Immature natural killer cell (primary cell): ENCODE measurements at regions not wholly inside any gene's neighbourhood (a gene's known extent, or its start where the extent isn't known, plus 50 kb on each side); places are given as distances from the start of the nearest gene placed in this dataset.
A peak's percentile ranks its signal among the peaks of the same experiment; 100 is the strongest.

Experiments
- DNase-seq, 3 donors: peaks; one replicate each; pipeline ENCODE4 v3.0.0; 2022; ENCODE audit warnings: mixed read lengths in 1 of 3
- H3K27ac Mint-ChIP-seq, 6 donors: one replicate each; pipeline ENCODE4 v1.8.0; 2020; ENCODE audit warnings: mixed read lengths in 6 of 6, mild to moderate bottlenecking in 5 of 6, inconsistent platforms in 4 of 6, moderate library complexity in 3 of 6
- H3K27me3 Mint-ChIP-seq, 3 donors: one replicate each; pipeline ENCODE4 v1.8.0; 2020 to 2021; ENCODE audit warnings: low read depth in 3 of 3, mild to moderate bottlenecking in 3 of 3, mixed read lengths in 3 of 3, moderate library complexity in 3 of 3, inconsistent platforms in 1 of 3
- H3K36me3 Mint-ChIP-seq, 3 donors: one replicate each; pipeline ENCODE4 v1.8.0; 2020; ENCODE audit warnings: mixed read lengths in 3 of 3, inconsistent platforms in 2 of 3, mild to moderate bottlenecking in 2 of 3
- H3K4me1 Mint-ChIP-seq, 2 donors: one replicate each; pipeline ENCODE4 v1.8.0; 2020; ENCODE audit warnings: inconsistent platforms in 2 of 2, mild to moderate bottlenecking in 2 of 2, mixed read lengths in 2 of 2, moderate library complexity in 1 of 2
- H3K4me3 Mint-ChIP-seq, 5 donors: one replicate each; pipeline ENCODE4 v1.8.0; 2020; ENCODE audit warnings: mild to moderate bottlenecking in 5 of 5, mixed read lengths in 5 of 5, inconsistent platforms in 3 of 5, moderate library complexity in 3 of 5
- H3K9me3 Mint-ChIP-seq, 6 donors: one replicate each; pipeline ENCODE4 v1.8.0; 2020; ENCODE audit warnings: mild to moderate bottlenecking in 6 of 6, mixed read lengths in 6 of 6, inconsistent platforms in 4 of 6, moderate library complexity in 3 of 6

DNA sequence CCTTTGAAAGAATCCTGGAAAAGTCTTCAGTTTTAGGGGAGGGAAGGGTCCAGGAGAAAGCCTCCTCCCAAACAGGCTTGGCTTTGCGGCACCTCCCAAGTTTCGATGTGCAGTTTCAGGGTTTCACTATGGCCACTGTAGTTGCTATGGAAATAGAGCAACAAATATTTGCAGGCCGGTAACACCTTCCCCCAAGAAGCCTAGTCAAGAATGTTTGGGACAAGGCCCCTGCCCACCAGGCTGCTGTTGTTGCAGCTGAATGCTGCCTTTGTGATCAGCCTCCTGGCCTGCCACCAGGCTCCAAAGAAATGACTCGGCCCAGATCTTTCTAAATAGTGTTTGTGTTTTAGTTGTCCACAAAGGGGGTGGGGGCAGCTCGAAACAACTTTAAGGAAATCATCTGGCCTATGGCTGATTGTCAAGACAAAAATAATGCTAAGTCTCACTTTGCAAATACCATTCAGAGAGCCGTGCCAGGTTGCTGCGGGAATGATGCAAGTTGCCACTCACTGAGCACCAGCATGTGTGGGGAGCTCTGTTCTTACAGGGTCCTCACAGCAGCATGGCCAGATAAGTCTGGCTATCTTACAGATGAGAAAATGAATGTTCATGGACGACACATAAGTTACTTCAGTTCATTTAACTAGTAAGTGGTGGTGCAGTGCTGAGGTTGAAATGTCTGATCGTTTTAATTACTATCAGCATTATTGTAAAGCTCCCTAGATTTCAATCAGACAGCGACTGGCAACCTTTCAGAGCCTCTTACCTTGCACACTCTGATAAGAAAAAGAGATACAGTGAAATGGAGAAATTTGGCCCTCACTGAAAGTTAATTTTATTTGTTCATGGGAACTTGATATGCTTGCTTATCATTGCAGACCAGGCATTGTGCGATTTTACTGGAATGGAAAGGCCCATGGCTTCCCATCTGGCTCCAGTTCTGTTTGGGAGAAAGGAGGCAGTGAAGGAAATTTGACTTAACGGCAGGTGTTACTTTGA, 91.2 kb upstream of the JUN start:
- DNase-seq: no peak
- H3K4me1 Mint-ChIP-seq: peaks cover 0 to 10% of the 10 kb centered on the region in 2 donors
- peaks cover 5 to 18% (median 14%) of the 10 kb centered on the region in 3 donors for H3K36me3 Mint-ChIP-seq
- H3K27me3 Mint-ChIP-seq: peaks cover 2 to 5% (median 5%) of the 10 kb centered on the region in 3 donors
- no peak overlapping the region for H3K4me3 Mint-ChIP-seq
- no peak overlapping the region for H3K27ac Mint-ChIP-seq
- no peaks in the 10 kb centered on the region for H3K9me3 Mint-ChIP-seq

DNA sequence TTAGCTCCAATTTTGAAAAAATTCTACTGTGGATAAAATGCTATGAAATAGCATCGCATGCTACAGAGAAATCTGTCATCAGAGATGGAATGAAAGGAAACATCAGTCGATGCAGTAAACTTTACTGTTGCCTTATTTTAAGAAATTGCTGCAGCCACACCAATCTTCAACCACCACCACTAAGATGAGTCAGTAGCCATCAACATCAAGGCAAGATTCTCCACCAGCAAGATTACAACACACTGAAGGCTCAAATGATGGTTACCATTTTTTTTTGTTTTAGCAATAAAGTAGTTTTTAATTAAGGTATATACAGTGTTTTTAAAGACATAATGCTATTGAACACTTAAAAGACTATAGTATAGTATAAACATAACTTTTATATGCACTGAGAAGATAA, 95.6 kb upstream of the JUN start:
- H3K9me3 Mint-ChIP-seq: no peaks in the 10 kb centered on the region
- H3K36me3 Mint-ChIP-seq: peaks cover 0 to 7% (median 3%) of the 10 kb centered on the region in 3 donors
- peaks cover 2 to 4% (median 2%) of the 10 kb centered on the region in 3 donors for H3K27me3 Mint-ChIP-seq
- H3K4me3 Mint-ChIP-seq: no peak overlapping the region
- H3K27ac Mint-ChIP-seq: no peak overlapping the region
- H3K4me1 Mint-ChIP-seq: peaks cover 21 to 41% of the 10 kb centered on the region in 2 donors
- no peak for DNase-seq

DNA sequence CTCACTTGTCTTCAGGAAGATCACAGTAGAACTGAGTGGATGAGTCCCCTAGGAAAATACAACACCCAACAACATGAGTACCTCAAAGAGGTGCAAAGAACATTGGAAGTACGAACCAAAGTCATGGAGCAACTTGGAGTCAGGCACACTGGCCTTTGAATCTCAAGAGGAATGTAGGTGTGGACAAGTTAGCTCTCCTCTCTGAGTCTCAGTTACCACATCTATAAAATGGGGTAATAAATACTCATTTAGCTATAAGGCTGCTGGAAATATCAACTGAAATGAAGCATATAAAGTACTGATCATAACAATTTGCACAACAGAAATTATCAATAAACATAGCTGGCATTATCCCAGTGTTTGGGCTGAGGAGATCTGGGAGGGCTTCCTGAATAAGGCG, 96.7 kb upstream of the JUN start:
- H3K4me3 Mint-ChIP-seq: no peak overlapping the region
- peaks cover 0 to 7% (median 3%) of the 10 kb centered on the region in 3 donors for H3K36me3 Mint-ChIP-seq
- no peaks in the 10 kb centered on the region for H3K9me3 Mint-ChIP-seq
- no peak for DNase-seq
- H3K27ac Mint-ChIP-seq: peak overlapping the region in 1 of 6 donors; percentile 34
- H3K27me3 Mint-ChIP-seq: peaks cover 2 to 4% (median 2%) of the 10 kb centered on the region in 3 donors
- peaks cover 31 to 52% of the 10 kb centered on the region in 2 donors for H3K4me1 Mint-ChIP-seq

DNA sequence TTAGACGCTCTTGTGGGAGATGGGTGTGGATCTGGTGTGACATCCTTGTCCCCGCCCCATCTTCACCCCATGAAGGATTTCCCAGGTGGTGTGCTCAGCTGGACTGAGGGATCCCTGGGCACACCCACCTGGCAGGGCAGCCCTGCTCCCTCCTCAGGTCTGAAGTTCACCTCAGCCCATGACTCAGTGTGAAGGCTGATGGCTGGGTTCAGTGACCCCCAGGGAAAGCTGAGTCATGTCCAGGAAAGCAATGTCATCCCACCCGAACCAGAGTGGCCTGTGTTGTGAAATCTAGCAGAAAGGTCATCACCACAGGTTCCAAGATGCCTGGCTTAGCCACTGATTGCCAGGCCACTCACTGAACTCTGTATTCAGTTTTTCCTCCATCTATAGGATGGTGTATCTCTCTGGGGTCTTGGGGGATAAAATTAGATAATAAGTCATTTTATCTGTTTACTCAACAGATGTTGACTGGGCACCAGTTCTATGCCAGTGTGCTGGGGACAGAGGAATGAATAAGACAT, 97.7 kb upstream of the JUN start:
- Mint-ChIP-seq H3K4me3 (no peak overlapping the region), H3K9me3 (no peaks in the 10 kb centered on the region), H3K27ac (no peak overlapping the region), H3K36me3 (peaks cover 0 to 7% (median 3%) of the 10 kb centered on the region in 3 donors), H3K27me3 (peaks cover 2 to 4% (median 4%) of the 10 kb centered on the region in 3 donors), H3K4me1 (peaks cover 40 to 62% of the 10 kb centered on the region in 2 donors)
- DNase-seq: no peak

DNA sequence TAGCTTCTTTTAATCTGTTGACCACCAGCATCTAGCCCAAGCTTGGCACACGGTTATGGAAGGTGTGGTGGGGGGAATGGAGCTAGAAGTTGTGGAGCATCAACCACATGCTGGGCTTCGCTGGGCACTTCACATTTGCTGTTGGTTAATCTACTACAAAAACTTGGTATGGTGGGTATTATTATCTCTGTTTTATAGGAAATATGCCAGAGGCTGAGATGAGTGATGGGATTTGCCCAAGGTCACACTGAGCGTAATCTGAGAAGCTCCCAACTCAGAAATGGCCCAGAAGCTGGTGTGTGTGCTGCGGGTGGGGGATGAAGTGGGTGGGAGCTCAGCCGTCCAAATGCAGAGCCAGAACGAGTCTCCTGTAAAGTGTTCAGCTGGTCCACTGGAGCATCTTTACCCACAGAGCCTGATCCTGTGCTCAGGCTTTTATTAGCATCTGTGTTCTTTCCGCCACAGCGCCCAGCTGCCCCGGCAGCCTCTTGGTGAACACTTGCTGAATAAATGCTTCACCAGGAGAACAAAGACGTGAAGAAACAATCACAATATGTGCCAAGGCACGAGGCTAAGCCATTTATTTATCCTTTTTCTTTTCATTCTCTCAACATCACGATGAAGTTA, 98.6 kb upstream of the JUN start:
- Mint-ChIP-seq H3K4me3 (no peak overlapping the region), H3K27ac (peak overlapping the region in 1 of 6 donors; percentile 19), H3K27me3 (peaks cover 2 to 4% (median 4%) of the 10 kb centered on the region in 3 donors), H3K4me1 (peaks cover 49 to 71% of the 10 kb centered on the region in 2 donors), H3K9me3 (no peaks in the 10 kb centered on the region), H3K36me3 (peaks cover 0 to 13% (median 3%) of the 10 kb centered on the region in 3 donors)
- DNase-seq: no peak

DNA sequence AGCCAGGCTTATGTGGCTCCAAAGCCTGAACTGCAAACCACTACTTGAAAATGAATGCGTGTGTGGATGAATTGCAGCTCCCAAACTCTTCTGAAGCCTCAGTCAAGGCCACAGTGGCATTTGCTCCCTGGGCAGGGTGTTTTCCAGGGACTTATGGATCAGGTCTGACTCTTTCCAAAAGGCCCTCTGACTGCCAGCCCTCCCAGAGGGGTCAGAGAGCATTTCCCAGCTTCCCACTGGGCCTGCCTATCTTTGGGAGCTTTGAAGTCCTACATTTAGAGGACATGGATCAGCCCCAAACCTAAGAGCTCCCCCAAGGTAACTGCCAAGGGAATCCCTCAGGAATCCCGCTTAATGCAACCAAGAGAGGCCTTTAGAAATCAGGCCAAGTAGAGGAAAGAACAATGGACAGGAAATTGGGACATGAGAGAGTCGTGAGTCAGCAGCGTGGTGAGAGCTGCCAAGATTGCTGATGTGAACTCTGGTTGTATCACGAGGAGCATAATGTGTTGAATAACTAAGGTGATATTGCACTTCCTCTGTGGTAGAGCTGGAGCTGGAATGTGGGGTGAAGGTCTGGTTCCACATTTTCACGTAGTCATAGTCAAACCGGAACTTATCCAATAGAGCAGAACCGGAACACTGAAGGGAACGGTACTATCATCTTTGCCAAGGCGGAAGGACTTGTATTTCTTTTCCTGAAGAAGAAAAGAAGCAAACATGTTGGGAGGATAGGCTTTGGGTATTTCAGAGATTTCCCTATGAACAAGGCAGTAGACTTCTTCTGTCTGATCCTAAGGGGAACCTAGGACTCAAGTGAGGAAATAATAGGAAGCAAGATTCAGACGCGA, 99.4 kb upstream of the JUN start:
- Mint-ChIP-seq H3K27ac (peak overlapping the region in 2 of 6 donors; percentile 41 to 59), H3K36me3 (peaks cover 0 to 14% (median 0%) of the 10 kb centered on the region in 3 donors), H3K9me3 (no peaks in the 10 kb centered on the region), H3K4me3 (peak overlapping the region in 2 of 5 donors; percentile 41 to 53), H3K4me1 (peaks cover 55 to 79% of the 10 kb centered on the region in 2 donors), H3K27me3 (peaks cover 0 to 4% (median 2%) of the 10 kb centered on the region in 3 donors)
- DNase-seq: no peak

DNA sequence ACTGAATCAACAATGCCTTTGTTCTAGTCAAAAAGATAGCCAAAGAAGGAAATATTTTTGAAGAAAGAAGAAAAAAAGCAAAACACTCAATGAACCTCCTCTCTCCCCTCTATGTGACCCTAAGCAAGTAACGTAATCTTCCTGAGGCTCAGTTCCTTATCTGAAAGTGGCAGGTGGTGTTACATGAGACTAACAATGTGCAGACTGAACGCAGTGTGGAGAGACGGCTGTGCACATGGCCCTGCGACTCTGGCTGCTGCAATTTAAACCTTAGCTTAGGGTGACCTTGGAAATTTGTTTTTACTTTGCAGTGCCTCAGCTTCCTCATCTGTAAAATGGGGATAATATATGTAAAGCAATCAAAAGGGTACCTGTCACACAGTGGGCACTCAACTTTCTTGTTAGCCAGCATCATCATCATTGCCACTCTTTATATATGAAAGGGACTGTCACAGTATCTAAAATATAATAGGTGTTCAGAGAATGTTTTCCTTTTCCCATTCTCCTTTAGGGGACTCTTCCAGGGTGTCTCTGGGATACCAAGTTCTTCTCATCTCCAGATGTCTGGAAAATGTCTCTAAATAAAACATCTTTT, 100.1 kb upstream of the JUN start:
- no peaks in the 10 kb centered on the region for H3K9me3 Mint-ChIP-seq
- peaks cover 0 to 2% (median 2%) of the 10 kb centered on the region in 3 donors for H3K27me3 Mint-ChIP-seq
- H3K4me1 Mint-ChIP-seq: peaks cover 55 to 75% of the 10 kb centered on the region in 2 donors
- H3K27ac Mint-ChIP-seq: no peak overlapping the region
- H3K36me3 Mint-ChIP-seq: peaks cover 0 to 13% (median 0%) of the 10 kb centered on the region in 3 donors
- no peak for DNase-seq
- no peak overlapping the region for H3K4me3 Mint-ChIP-seq

DNA sequence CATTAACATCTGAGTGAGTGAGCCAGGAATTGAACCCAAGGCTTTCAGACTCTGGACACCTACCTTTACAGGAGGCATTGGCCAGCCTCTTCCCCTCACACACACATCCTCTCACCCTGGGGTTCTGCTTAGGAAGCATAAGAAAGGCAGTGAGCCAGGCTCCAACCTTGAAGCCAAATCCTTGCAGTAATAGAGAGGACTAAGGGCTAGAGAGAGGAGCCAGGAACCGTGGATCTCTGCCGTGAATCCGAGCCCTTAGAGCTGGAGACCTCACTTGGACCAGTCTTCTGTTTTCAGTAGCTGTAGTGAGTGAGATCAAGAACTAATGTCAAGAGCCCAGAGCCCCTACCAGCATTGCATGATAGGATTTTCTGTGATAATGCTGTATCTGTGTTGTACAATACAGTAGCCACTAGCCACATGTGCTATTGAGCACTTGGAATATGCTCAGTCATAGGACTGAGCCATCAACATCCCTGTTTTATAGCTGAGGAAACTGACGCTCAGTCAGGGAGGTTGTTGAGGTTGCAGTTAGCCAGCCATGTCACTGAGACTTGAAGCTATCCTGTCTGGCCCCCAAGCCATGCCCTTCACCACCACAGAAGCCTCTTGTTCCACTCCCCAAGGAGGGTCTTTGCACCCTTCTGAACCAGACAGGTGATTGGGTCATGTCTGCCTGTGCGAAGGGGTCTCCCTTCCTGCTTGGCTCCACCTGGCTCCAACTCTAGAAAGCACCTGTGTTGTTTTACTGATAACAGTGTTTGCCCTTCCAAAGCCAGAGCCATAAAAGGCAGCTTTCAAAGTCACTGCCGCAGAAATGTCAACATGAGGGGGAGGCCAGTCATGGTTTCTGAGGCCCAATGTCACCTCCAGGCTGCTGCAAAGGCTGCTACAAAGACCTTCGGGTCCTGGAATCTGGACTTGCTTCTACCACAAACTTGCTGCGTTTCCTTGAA, 101.1 kb upstream of the JUN start:
- Mint-ChIP-seq H3K27ac (peak overlapping the region; percentile 52 to 68 (median 64)), H3K4me1 (peaks cover 55 to 69% of the 10 kb centered on the region in 2 donors), H3K4me3 (peak overlapping the region; percentile 38 to 74 (median 73)), H3K9me3 (no peaks in the 10 kb centered on the region), H3K36me3 (peaks cover 0 to 15% (median 0%) of the 10 kb centered on the region in 3 donors), H3K27me3 (peaks cover 1 to 2% (median 2%) of the 10 kb centered on the region in 3 donors)
- peak in 1 of 3 donors; percentile 2 for DNase-seq

DNA sequence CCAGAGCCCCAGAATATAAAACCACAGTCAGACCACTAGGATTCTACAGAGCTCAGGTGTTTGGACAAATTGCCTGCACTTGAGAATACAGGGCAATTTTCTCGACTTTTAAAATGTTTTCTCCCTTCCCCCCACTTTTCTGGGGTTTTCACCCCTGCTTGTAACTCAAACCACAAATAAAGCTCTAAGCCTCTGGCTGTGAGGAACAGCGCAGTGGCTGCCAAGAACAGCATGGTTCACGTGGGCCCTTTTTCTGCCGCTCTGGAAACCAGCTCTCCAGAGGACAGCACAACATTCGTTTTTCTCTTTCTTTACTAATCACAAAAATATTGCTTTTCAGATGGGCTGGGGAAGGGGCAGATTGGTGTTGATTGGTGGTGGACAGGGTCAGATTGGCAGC, 102.2 kb upstream of the JUN start:
- Mint-ChIP-seq H3K4me1 (peaks cover 49 to 64% of the 10 kb centered on the region in 2 donors), H3K36me3 (peaks cover 0 to 16% (median under 1%) of the 10 kb centered on the region in 3 donors), H3K27ac (peak overlapping the region; percentile 52 to 83 (median 64)), H3K9me3 (no peaks in the 10 kb centered on the region), H3K4me3 (peak overlapping the region; percentile 38 to 74 (median 73)), H3K27me3 (peaks cover 0 to 2% (median 2%) of the 10 kb centered on the region in 3 donors)
- peak; percentile 42 to 57 (median 53) for DNase-seq

DNA sequence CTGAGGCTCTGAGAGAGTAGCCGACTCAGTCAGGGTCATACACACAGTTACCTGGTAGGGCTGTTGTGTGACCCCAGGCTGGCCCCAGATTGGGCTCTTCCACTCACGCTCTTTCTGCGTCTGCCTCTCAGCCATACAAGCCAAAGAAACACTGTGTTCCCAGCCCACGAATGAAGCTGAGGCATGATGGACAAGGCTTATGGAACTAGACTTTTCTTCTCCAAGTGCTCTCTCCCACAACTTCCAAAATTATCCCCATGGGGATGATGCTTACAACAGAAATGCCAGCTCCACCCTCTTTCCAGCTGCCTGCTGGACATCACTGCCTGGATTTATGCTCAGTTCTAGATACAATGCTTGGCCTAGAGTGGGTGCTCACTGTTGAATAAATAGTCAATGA, 102.8 kb upstream of the JUN start:
- Mint-ChIP-seq H3K4me1 (peaks cover 50 to 58% of the 10 kb centered on the region in 2 donors), H3K27me3 (peaks cover 0 to 2% (median 2%) of the 10 kb centered on the region in 3 donors), H3K36me3 (peaks cover 0 to 22% (median 3%) of the 10 kb centered on the region in 3 donors), H3K9me3 (no peaks in the 10 kb centered on the region), H3K4me3 (peak overlapping the region; percentile 50 to 74 (median 73)), H3K27ac (peak overlapping the region in 4 of 6 donors; percentile 37 to 65 (median 54))
- no peak for DNase-seq

DNA sequence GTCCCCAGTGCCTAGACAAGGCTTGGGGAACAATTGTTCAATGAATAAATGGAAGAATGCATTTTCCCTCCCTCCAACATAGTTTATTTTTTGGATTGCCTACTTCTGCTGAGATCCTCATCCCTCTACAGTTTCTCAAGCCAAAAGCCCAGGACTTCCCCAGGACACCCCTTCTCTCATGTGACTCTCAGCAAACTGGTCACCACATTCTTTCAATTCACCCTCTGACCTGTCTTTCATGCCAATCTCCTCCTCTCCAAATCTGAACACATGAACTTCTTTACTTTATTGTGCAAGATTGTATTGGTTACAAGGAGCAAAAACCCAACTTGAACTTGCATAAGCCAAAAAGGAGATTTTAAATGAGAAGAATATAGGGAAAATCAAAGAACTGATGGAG, 103.2 kb upstream of the JUN start:
- Mint-ChIP-seq H3K27ac (peak overlapping the region in 4 of 6 donors; percentile 19 to 65 (median 54)), H3K9me3 (no peaks in the 10 kb centered on the region), H3K27me3 (peaks cover 0 to 2% (median 2%) of the 10 kb centered on the region in 3 donors), H3K4me3 (peak overlapping the region in 4 of 5 donors; percentile 50 to 74 (median 64)), H3K4me1 (peaks cover 48 to 54% of the 10 kb centered on the region in 2 donors), H3K36me3 (peaks cover 0 to 23% (median 3%) of the 10 kb centered on the region in 3 donors)
- DNase-seq: no peak
